ENCODE measurements at regions not wholly inside any gene's neighbourhood (a gene's known extent, or its start where the extent isn't known, plus 50 kb on each side); places are given as distances from the start of the nearest gene placed in this dataset.

DNA sequence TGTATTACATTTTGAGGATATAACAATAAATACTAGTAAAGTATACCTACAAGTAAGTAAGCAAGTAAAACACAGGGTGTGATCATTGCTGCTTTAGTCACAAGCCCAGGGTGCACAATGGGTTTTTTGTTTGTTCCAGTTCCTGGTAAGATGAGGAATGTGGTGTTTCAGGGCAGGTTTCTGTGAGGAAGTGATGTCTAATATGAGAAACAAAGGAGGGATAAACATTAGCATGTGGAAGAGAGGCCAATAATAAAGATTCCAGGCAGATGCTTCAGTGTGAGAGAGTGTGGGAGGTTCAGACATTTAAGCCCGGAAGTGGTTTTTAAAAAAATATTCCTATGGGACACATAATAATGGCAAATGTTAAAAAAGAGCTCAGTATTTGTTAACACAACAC lies 808.1 kb upstream of the USP15 start:
- TF ChIP-seq, protein P1, sequence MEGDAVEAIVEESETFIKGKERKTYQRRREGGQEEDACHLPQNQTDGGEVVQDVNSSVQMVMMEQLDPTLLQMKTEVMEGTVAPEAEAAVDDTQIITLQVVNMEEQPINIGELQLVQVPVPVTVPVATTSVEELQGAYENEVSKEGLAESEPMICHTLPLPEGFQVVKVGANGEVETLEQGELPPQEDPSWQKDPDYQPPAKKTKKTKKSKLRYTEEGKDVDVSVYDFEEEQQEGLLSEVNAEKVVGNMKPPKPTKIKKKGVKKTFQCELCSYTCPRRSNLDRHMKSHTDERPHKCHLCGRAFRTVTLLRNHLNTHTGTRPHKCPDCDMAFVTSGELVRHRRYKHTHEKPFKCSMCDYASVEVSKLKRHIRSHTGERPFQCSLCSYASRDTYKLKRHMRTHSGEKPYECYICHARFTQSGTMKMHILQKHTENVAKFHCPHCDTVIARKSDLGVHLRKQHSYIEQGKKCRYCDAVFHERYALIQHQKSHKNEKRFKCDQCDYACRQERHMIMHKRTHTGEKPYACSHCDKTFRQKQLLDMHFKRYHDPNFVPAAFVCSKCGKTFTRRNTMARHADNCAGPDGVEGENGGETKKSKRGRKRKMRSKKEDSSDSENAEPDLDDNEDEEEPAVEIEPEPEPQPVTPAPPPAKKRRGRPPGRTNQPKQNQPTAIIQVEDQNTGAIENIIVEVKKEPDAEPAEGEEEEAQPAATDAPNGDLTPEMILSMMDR (IDR thresholded peaks at IDR 0.05; ENCODE audit: low read depth, low read length, missing input control) = no peak
- TF ChIP-seq RAD21 (IDR thresholded peaks at IDR 0.05) (no peak), GABPA (IDR thresholded peaks at IDR 0.05 in 1 of 2, conservative IDR thresholded peaks at IDR 0.05 in 1 of 2) (no peak), TAF1 (conservative IDR thresholded peaks at IDR 0.05) (no peak), JUND (IDR thresholded peaks at IDR 0.05) (no peak), YY1 (IDR thresholded peaks at IDR 0.05) (no peak), HNF4G (IDR thresholded peaks at IDR 0.05) (no peak), RXRA (IDR thresholded peaks at IDR 0.05) (no peak), EGR1 (IDR thresholded peaks at IDR 0.05; ENCODE audit: low read depth in 2 of 2) (no peak), FOXA1 (IDR thresholded peaks at IDR 0.05) (no peak)
- TF ChIP-seq, protein P2, sequence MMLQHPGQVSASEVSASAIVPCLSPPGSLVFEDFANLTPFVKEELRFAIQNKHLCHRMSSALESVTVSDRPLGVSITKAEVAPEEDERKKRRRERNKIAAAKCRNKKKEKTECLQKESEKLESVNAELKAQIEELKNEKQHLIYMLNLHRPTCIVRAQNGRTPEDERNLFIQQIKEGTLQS (IDR thresholded peaks at IDR 0.05) = no peak
- TF ChIP-seq, protein P3, sequence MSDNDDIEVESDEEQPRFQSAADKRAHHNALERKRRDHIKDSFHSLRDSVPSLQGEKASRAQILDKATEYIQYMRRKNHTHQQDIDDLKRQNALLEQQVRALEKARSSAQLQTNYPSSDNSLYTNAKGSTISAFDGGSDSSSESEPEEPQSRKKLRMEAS (IDR thresholded peaks at IDR 0.05) = no peak
- TF ChIP-seq, protein P4, sequence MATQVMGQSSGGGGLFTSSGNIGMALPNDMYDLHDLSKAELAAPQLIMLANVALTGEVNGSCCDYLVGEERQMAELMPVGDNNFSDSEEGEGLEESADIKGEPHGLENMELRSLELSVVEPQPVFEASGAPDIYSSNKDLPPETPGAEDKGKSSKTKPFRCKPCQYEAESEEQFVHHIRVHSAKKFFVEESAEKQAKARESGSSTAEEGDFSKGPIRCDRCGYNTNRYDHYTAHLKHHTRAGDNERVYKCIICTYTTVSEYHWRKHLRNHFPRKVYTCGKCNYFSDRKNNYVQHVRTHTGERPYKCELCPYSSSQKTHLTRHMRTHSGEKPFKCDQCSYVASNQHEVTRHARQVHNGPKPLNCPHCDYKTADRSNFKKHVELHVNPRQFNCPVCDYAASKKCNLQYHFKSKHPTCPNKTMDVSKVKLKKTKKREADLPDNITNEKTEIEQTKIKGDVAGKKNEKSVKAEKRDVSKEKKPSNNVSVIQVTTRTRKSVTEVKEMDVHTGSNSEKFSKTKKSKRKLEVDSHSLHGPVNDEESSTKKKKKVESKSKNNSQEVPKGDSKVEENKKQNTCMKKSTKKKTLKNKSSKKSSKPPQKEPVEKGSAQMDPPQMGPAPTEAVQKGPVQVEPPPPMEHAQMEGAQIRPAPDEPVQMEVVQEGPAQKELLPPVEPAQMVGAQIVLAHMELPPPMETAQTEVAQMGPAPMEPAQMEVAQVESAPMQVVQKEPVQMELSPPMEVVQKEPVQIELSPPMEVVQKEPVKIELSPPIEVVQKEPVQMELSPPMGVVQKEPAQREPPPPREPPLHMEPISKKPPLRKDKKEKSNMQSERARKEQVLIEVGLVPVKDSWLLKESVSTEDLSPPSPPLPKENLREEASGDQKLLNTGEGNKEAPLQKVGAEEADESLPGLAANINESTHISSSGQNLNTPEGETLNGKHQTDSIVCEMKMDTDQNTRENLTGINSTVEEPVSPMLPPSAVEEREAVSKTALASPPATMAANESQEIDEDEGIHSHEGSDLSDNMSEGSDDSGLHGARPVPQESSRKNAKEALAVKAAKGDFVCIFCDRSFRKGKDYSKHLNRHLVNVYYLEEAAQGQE (IDR thresholded peaks at IDR 0.05) = no peak
